H1 (cell line): ENCODE measurements at regions not wholly inside any gene's neighbourhood (a gene's known extent, or its start where the extent isn't known, plus 50 kb on each side); places are given as distances from the start of the nearest gene placed in this dataset.
A peak's percentile ranks its signal among the peaks of the same experiment; 100 is the strongest.

Experiments
- CTCF ChIA-PET: fragments of 300-600 bp; sonication (Branson Sonifier 250); formaldehyde crosslinking; loops from one replicate; lab custom pipeline; 2021; ENCODE audit not compliant: partially characterized antibody; lab: Charles Lee
- POLR2A ChIA-PET: fragments of 300-600 bp; sonication (Branson Sonifier 250); formaldehyde crosslinking; loops from one replicate; lab custom pipeline; 2021; ENCODE audit warnings: inconsistent platforms; ENCODE audit not compliant: partially characterized antibody; lab: Charles Lee
- DNase-seq, 2 experiments: peaks; one replicate each; pipeline versions ENCODE4 v3.0.0 to v3.0.0-alpha.2; 2010 to 2022; ENCODE audit warnings: low spot score in 2 of 2, low read depth in 1 of 2, mixed read lengths in 1 of 2
- FAIRE-seq: peaks from 2 replicates; lab custom pipeline; 2011; peaks lifted over from hg19 to GRCh38; lab: Jason Lieb, UNC
- H2AFZ ChIP-seq: 2 replicates; pipeline ENCODE4 v1.8.1; 2012; ENCODE audit warnings: low read length, inconsistent platforms
- H2AK5ac ChIP-seq: 2 replicates; pipeline ENCODE4 v1.6.1; 2013; ENCODE audit warnings: low read depth, low read length
- H2BK120ac ChIP-seq: replicated peaks from 2 replicates; pipeline ENCODE3; 2013; ENCODE audit warnings: low read depth, low read length, inconsistent platforms
- H2BK12ac ChIP-seq: 2 replicates; pipeline ENCODE4 v1.6.1; 2013; ENCODE audit warnings: low read depth, low read length
- H2BK15ac ChIP-seq: 2 replicates; pipeline ENCODE4 v1.6.1; 2013; ENCODE audit warnings: low read length
- H2BK20ac ChIP-seq: 2 replicates; pipeline ENCODE4 v1.6.1; 2013; ENCODE audit warnings: low read length
- H2BK5ac ChIP-seq: 2 replicates; pipeline ENCODE4 v1.6.1; 2013; ENCODE audit warnings: low read depth, low read length
- H3K14ac ChIP-seq: 2 replicates; pipeline ENCODE4 v1.6.1; 2013; ENCODE audit warnings: inconsistent platforms; ENCODE audit not compliant: insufficient read length
- H3K18ac ChIP-seq: 2 replicates; pipeline ENCODE4 v1.6.1; 2013; ENCODE audit warnings: low read length; ENCODE audit errors: extremely low read depth
- H3K23ac ChIP-seq: 2 replicates; pipeline ENCODE4 v1.6.1; 2013; ENCODE audit warnings: inconsistent platforms; ENCODE audit not compliant: insufficient read length
- H3K23me2 ChIP-seq: 2 replicates; pipeline ENCODE4 v1.6.1; 2013; ENCODE audit warnings: low read depth, low read length
- H3K27ac ChIP-seq: 2 replicates; pipeline ENCODE4 v1.6.1; 2011; ENCODE audit warnings: low read depth, low read length, inconsistent platforms
- H3K27me3 ChIP-seq, 4 experiments: replicated peaks in 1 of 4; 1 replicate in 1 of 4; 2 replicates in 3 of 4; pipeline versions ENCODE4 v1.6.1 to v1.8.1; 2011 to 2013; ENCODE audit warnings: low read length in 3 of 4, mild to moderate bottlenecking in 3 of 4, inconsistent platforms in 2 of 4, mixed read lengths in 2 of 4, moderate library complexity in 1 of 4; ENCODE audit not compliant: control insufficient read depth in 3 of 4, insufficient read depth in 3 of 4; ENCODE audit errors: extremely low read depth in 1 of 4
- H3K36me3 ChIP-seq, 4 experiments: 2 replicates each; pipeline versions ENCODE4 v1.6.1 to v1.8.1; 2011 to 2013; ENCODE audit warnings: mild to moderate bottlenecking in 4 of 4, low read length in 3 of 4, moderate library complexity in 2 of 4, control low read depth in 1 of 4, inconsistent platforms in 1 of 4; ENCODE audit not compliant: insufficient read depth in 4 of 4, control insufficient read depth in 2 of 4
- H3K4ac ChIP-seq: replicated peaks from 2 replicates; pipeline ENCODE3; 2013; ENCODE audit warnings: low read length, low read depth, mixed read lengths, inconsistent platforms; ENCODE audit not compliant: insufficient read length
- H3K4me1 ChIP-seq, 4 experiments: replicated peaks in 1 of 4; 1 replicate in 1 of 4; 2 replicates in 3 of 4; pipeline versions ENCODE4 v1.6.1 to v1.8.1; 2011 to 2013; ENCODE audit warnings: low read length in 3 of 4, inconsistent platforms in 2 of 4, mixed read lengths in 1 of 4; ENCODE audit not compliant: insufficient read depth in 4 of 4, control insufficient read depth in 3 of 4
- H3K4me2 ChIP-seq, 2 experiments: 2 replicates each; pipeline versions ENCODE4 v1.6.1 to v1.8.1; 2011 to 2013; ENCODE audit warnings: low read depth in 2 of 2, low read length in 2 of 2, control low read depth in 1 of 2, inconsistent platforms in 1 of 2, mild to moderate bottlenecking in 1 of 2; ENCODE audit not compliant: insufficient read depth in 1 of 2
- H3K4me3 ChIP-seq, 4 experiments: fragments of 200-600, 300-600 bp in 1 of 4; sonication (generic), shearing (Covaris generic), sonication (Bioruptor Twin) in 1 of 4; 2 replicates each; pipeline versions ENCODE4 v1.5.1 to v1.8.1; 2011 to 2016; ENCODE audit warnings: low read length in 4 of 4, low read depth in 3 of 4, control low read depth in 2 of 4, inconsistent platforms in 2 of 4, mild to moderate bottlenecking in 2 of 4, mixed read lengths in 1 of 4, moderate library complexity in 1 of 4; ENCODE audit not compliant: insufficient read depth in 2 of 4; ENCODE audit errors: extremely low read depth in 1 of 4
- H3K56ac ChIP-seq: replicated peaks from 2 replicates; pipeline ENCODE3; 2013; ENCODE audit warnings: low read depth, mild to moderate bottlenecking, mixed read lengths, low read length, inconsistent platforms; ENCODE audit not compliant: insufficient read length
- H3K79me1 ChIP-seq: 2 replicates; pipeline ENCODE4 v1.6.1; 2013; ENCODE audit warnings: low read depth, low read length, control low read depth
- H3K79me2 ChIP-seq, 2 experiments: 2 replicates each; pipeline versions ENCODE4 v1.6.1 to v1.8.1; 2012 to 2013; ENCODE audit warnings: low read length in 2 of 2, mild to moderate bottlenecking in 2 of 2, inconsistent platforms in 1 of 2; ENCODE audit not compliant: insufficient read depth in 2 of 2, control insufficient read depth in 1 of 2
- H3K9ac ChIP-seq, 4 experiments: replicated peaks in 1 of 4; 1 replicate in 1 of 4; 2 replicates in 3 of 4; pipeline versions ENCODE4 v1.6.1 to v1.8.1; 2011 to 2013; ENCODE audit warnings: low read depth in 3 of 4, low read length in 3 of 4, control low read depth in 2 of 4, mild to moderate bottlenecking in 2 of 4, moderate library complexity in 2 of 4, inconsistent platforms in 1 of 4; ENCODE audit errors: extremely low read depth in 1 of 4
- H3K9me3 ChIP-seq, 2 experiments: 2 replicates each; pipeline versions ENCODE4 v1.6.1 to v1.8.1; 2012 to 2013; ENCODE audit warnings: mild to moderate bottlenecking in 2 of 2, moderate library complexity in 2 of 2, control low read depth in 1 of 2, inconsistent platforms in 1 of 2, low read depth in 1 of 2, low read length in 1 of 2, mixed read lengths in 1 of 2; ENCODE audit not compliant: insufficient read depth in 2 of 2
- H4K20me1 ChIP-seq, 2 experiments: replicated peaks in 1 of 2; 2 replicates each; pipeline versions ENCODE3 to v1.8.1; 2011 to 2013; ENCODE audit warnings: inconsistent platforms in 2 of 2, low read length in 2 of 2, mild to moderate bottlenecking in 1 of 2; ENCODE audit not compliant: insufficient read depth in 2 of 2, control insufficient read depth in 1 of 2
- H4K5ac ChIP-seq: 2 replicates; pipeline ENCODE4 v1.6.1; 2013; ENCODE audit warnings: low read length, low read depth, mixed read lengths, inconsistent platforms; ENCODE audit not compliant: insufficient read length
- H4K8ac ChIP-seq: 2 replicates; pipeline ENCODE4 v1.8.0; 2013; ENCODE audit warnings: mild to moderate bottlenecking, moderate library complexity, low read length, inconsistent platforms; ENCODE audit not compliant: insufficient read depth; ENCODE audit errors: extremely low read depth
- H4K91ac ChIP-seq: replicated peaks from 2 replicates; pipeline ENCODE3; 2013; ENCODE audit warnings: low read length, mixed read lengths, inconsistent platforms; ENCODE audit not compliant: insufficient read length
- ASH2L ChIP-seq: fragments of 200-600, 300-600 bp; sonication (generic); IDR thresholded peaks from one replicate; pipeline ENCODE4 v1.7.1; 2017; ENCODE audit warnings: low read length
- CHD1 ChIP-seq: IDR thresholded peaks from 2 replicates; pipeline ENCODE4 v1.6.1; 2012; ENCODE audit warnings: low read depth, low read length, improper control_type of control experiment
- CTBP2 ChIP-seq: IDR thresholded peaks from 2 replicates; pipeline ENCODE4 v1.7.0; 2011; ENCODE audit warnings: borderline replicate concordance, mild to moderate bottlenecking, moderate library complexity, mixed read lengths, low read length; ENCODE audit not compliant: insufficient read depth, insufficient read length
- EP300 ChIP-seq, 2 experiments: IDR thresholded peaks; 1 replicate in 1 of 2; 2 replicates in 1 of 2; pipeline ENCODE4 v1.6.1; 2011 to 2012; ENCODE audit warnings: low read depth in 2 of 2, low read length in 2 of 2, mild to moderate bottlenecking in 2 of 2, borderline replicate concordance in 1 of 2, inconsistent platforms in 1 of 2, moderate library complexity in 1 of 2
- FOSL1 ChIP-seq: IDR thresholded peaks from 2 replicates; pipeline ENCODE4 v1.6.1; 2011; ENCODE audit warnings: mild to moderate bottlenecking, low read depth, low read length, moderate library complexity; ENCODE audit not compliant: insufficient read depth
- GABPA ChIP-seq: IDR thresholded peaks from 2 replicates; pipeline ENCODE4 v1.6.1; 2011; ENCODE audit warnings: mild to moderate bottlenecking, low read length, moderate library complexity, borderline replicate concordance; ENCODE audit not compliant: insufficient read depth
- HDAC6 ChIP-seq: IDR thresholded peaks from one replicate; pipeline ENCODE4 v1.7.1; 2012; ENCODE audit warnings: low read depth, mild to moderate bottlenecking, inconsistent platforms, low read length, moderate library complexity
- JUN ChIP-seq: IDR thresholded peaks from 2 replicates; pipeline ENCODE4 v1.6.1; 2011; ENCODE audit warnings: low read depth, mild to moderate bottlenecking, improper control_type of control experiment, low read length
- MAFK ChIP-seq: IDR thresholded peaks from 2 replicates; pipeline ENCODE4 v1.6.1; 2012; ENCODE audit warnings: low read depth, mild to moderate bottlenecking, improper control_type of control experiment, low read length
- PHF8 ChIP-seq: fragments of 200-600 bp; sonication (generic); conservative IDR thresholded peaks from 2 replicates; pipeline ENCODE4 v1.7.1; 2012; ENCODE audit warnings: low read depth, mild to moderate bottlenecking, inconsistent platforms, low read length, moderate library complexity
- RAD21 ChIP-seq, 2 experiments: IDR thresholded peaks in 1 of 2; conservative IDR thresholded peaks in 1 of 2; 2 replicates each; pipeline ENCODE4 v1.6.1; 2011; ENCODE audit warnings: low read depth in 2 of 2, low read length in 2 of 2, improper control_type of control experiment in 1 of 2, inconsistent platforms in 1 of 2, mild to moderate bottlenecking in 1 of 2, moderate library complexity in 1 of 2
- USF2 ChIP-seq: IDR thresholded peaks from 2 replicates; pipeline ENCODE4 v1.6.1; 2011; ENCODE audit warnings: low read length, improper control_type of control experiment
- WGBS, 2 experiments: shearing (Covaris generic) in 1 of 2; methylation state at CpG; one replicate each; pipeline versions ENCODE4 v1.1.6 to v1.1.7; 2013 to 2015; ENCODE audit warnings: low lambda C conversion rate in 2 of 2, mixed read lengths in 2 of 2, inconsistent platforms in 1 of 2, low coverage in 1 of 2, missing lambda C conversion rate in 1 of 2; ENCODE audit not compliant: insufficient replicate concordance in 2 of 2, insufficient coverage in 1 of 2, insufficient read length in 1 of 2; ENCODE audit errors: extremely low coverage in 1 of 2, missing lambda C conversion rate in 1 of 2; 5-methylcytosine and 5-hydroxymethylcytosine counted together

- no peak overlapping the region for H3K23ac ChIP-seq
Measured at GRCh38 chr18:5779922-5780321, 115.4 kb downstream of the TMEM200C start.

More at GRCh38 chr18:5779922-5780321, 115.4 kb downstream of the TMEM200C start:
- Histone ChIP-seq H4K5ac (no peak overlapping the region), H3K27me3 (no peaks in the 10 kb centered on the region), H3K4ac (no peak overlapping the region), H3K18ac (no peak overlapping the region), H3K4me3 (no peak overlapping the region), H2BK5ac (no peak overlapping the region), H4K91ac (no peak overlapping the region), H3K79me2 (no peaks in the 10 kb centered on the region), H3K56ac (no peak overlapping the region), H4K8ac (no peak overlapping the region), H3K4me2 (no peak overlapping the region), H2AFZ (peak overlapping the region; percentile 45; the same call in 1 of the 2 replicates), H2BK15ac (no peak overlapping the region), H4K20me1 (no peaks in the 10 kb centered on the region), H3K36me3 (no peaks in the 10 kb centered on the region), H3K9ac (no peak overlapping the region), H3K4me1 (no peaks in the 10 kb centered on the region), H2BK120ac (no peak overlapping the region), H2AK5ac (no peak overlapping the region), H2BK20ac (no peak overlapping the region), H3K9me3 (0 out of 4 replicates have a peak, but pooled peaks cover 0 to 3% of the 10 kb centered on the region in 2 experiments), H3K27ac (no peak overlapping the region), H2BK12ac (no peak overlapping the region), H3K23me2 (no peaks in the 10 kb centered on the region), H3K14ac (no peak overlapping the region), H3K79me1 (no peaks in the 10 kb centered on the region)
- POLR2A ChIA-PET = no interaction called here
- DNase-seq (no peak), FAIRE-seq (no peak)
- CTCF ChIA-PET = no interaction called here
- 71% methylated on average over 1 of the region's 2 CpGs; no CpG with 5 or more reads in 1 of the 2 experiments for WGBS, 2 experiments
- TF ChIP-seq GABPA (no peak), CHD1 (no peak), MAFK (no peak), EP300 (IDR thresholded peaks at IDR 0.05; ENCODE audit: borderline replicate concordance in 1 of 2, low read depth in 2 of 2, low read length in 2 of 2) (no peak), CTBP2 (no peak), RAD21 (IDR thresholded peaks at IDR 0.05 in 1 of 2, conservative IDR thresholded peaks at IDR 0.05 in 1 of 2; ENCODE audit: low read depth in 2 of 2, low read length in 2 of 2) (no peak), USF2 (no peak), JUN (no peak), ASH2L (no peak), HDAC6 (no peak), FOSL1 (no peak), PHF8 (no peak)
